HG02938 (cell line): ENCODE measurements at regions not wholly inside any gene's neighbourhood (a gene's known extent, or its start where the extent isn't known, plus 50 kb on each side); places are given as distances from the start of the nearest gene placed in this dataset.

Source experiments
- ATAC-seq: cut with Tn5 transposase; IDR thresholded peaks from one replicate; pipeline ENCODE4 v1.9.1; 2021; ENCODE audit warnings: mild to moderate bottlenecking, moderate library complexity; ENCODE audit not compliant: unreplicated experiment

DNA sequence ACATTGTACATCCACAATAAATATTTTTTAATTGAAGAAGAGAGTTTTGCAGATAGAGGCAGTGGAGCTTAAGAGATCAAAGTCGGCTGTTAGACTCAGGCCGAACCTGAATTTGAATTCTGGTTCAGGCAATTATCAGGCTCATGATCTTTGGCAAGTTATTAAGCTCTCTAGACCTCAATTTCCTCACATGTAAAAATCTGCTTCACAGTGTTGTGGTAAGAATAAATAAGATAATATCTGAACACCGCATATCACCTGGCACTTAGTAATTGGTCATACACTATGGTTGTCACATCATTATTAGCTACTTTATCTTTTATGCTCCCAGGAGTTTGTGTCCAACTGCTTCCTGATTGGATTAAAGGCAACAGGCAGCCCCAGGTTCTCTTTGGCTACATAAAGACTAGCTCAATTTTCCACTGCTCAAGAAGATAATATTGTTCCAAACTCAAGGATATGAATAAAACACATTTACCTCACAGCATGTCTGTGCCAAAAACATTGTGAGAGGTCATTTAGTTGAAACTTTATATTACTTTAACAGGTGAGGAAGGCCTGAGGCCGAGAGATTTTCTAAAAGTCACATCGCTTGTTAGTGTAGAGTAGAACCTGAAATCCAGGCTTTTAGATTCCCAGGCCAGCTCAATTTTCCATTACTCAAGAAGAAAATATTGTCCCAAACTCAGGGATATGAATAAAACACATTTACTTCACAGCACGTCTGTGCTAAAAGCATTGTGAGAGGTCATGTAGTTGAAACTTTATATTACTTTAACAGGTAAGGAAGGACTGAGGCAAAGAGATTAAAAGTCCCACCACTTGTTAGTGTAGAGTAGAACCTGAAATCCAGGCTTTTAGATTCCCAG is 289.2 kb upstream of the PTGER4 start:
- no peak for ATAC-seq

DNA sequence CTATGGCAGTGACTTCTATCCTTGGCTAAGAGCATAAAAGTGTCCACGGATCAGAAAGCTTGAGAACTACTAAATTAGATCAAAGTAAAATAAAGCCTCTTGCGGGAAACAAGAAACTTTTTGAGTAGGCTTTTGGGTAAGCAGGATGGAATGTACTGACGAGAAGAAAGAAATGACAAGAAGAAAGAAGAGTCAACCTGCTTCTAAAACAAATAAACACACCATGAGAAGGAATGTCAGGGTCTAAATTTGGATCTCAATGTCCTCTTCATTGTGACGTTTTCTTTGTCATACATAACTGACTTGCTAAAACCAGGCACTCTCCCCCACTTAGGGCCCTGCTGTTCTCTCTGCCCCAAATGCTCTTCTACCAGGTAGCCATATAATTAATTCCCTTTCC is 290.1 kb upstream of the PTGER4 start:
- no peak for ATAC-seq

DNA sequence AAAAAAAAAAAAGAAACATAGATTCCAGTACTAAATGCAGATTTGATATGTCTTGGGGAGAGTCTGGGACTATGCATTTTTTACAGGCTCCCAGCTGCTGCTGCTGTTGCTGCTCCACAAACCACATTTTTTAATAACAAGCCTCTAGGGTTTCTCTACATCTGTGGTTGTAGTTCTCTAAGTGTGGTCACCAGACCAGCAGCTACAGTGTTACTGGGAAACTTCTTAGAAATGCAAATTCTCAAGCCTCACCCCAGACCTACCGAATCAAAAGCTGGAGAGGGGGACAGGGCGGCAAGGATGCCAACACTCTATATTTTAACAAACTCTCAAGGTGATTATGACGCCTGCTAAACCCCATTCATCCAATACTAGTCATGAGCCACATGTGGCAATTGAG is 293.4 kb upstream of the PTGER4 start:
- ATAC-seq: peak; percentile 87

DNA sequence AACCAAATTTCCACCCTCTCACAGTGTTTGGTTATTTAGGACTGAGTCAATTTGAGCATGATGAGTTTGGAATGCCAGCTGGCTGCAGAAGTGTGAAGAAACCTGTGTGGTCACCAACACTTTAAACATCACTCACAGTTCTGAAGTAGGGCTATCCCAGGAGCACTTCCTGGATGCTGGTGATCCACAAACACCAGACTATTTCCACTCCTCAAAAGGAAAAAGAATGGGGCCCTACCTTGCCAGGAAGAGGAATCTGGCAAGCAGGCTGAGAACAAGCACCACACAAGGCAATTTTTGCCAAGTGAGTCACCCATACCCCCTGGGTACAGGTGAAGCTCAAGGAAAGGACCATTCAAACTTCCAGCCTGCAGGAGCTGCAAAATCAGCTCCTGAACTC is 294.2 kb upstream of the PTGER4 start:
- ATAC-seq: no peak

DNA sequence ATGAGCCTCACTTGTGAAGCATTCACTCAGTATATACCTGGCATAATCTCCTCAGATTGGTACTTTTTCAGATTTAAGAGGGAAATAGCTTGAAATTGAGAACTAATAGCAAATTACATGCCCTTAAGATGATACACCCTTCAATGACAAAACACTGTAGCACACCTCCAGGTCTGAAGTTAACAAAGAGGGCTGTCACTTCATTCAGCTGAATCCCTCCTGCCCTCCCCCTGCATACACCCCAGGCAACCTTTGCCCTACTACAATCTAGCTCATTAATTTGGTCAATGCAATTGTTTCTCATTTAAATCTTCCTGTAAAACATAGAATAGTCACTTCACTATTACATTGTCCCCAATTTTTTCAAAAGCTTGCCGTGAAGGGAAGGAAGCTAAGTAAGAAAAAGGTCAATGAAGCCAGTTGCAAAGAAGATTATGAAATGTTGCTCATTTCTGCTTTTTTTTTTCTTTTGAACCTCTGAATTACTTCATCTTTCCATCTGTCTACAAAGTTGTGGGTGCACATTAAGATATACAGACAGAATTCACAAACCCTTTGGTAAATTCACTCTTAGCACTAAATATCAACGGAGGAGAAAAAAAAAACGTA is 294.8 kb upstream of the PTGER4 start:
- ATAC-seq: no peak

DNA sequence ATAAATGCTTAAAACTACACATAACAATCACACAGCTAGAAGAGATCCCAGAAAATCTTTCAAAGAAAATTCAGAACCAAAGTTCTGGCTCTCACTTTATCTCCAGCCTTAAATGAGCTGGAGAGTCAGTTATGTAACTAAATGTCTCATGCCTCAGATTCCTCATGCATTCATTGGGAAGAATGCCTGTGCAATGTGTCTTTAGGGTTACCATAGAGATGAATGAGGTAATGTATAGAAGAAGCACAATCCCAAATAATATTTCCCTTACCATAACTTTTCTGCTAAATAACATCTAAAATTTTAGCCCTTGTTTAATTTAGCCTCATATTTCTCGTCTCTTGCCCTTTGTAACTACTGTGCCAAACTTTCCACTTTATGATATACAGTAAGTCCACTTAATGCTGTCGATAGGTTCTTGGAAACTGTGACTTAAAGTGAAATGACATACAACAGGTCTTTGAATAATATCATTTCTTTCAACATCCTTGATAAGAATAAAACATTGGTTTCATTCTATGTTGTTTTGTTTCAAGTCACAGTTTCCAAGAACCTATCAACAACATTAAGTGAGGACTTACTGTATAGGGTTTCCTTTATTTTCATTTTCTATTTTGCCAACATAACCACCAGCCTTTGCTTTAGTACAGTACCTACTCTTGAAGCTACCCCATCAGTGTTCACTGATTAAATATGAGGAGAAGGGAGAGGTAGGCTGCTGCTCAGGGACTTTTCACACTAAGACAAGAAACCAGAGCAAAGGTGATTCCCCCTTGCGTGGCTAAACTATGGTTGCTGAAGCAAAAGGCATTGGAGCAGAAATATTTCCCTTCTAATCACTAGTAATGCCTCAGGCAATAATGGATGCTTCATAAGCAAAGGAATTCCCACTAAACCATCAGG is 295.7 kb upstream of the PTGER4 start:
- ATAC-seq: peak; percentile 30

DNA sequence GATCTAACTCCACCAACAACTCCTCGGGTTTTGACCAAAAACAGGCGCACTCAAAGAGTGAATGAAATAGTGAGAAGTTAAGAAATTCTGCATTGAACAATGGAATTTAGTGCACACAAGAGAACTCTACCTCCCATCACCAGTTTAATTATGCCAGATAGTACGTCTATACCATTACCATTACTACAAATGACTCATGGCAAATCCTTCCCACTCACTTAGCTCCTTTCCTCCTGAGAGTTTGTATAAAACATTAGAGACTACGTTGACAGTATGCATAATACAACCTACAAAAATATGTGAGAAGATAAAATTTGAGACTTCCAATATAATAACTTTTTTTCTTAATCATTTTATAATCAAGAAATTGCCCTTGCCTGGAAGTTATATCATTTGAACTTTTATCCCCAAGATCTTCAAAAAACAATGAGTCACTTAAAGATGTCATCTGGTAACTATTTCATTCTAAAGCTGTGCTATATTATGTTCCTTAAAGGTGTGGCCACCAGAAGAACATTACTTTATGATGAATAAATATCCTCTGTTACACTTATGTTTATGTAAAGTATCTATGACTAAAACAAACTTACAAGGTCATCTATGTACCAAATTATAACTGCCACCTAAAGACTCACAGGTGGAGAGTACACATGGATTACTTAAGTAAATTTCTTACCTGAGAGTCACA is 297.9 kb upstream of the PTGER4 start:
- no peak for ATAC-seq

DNA sequence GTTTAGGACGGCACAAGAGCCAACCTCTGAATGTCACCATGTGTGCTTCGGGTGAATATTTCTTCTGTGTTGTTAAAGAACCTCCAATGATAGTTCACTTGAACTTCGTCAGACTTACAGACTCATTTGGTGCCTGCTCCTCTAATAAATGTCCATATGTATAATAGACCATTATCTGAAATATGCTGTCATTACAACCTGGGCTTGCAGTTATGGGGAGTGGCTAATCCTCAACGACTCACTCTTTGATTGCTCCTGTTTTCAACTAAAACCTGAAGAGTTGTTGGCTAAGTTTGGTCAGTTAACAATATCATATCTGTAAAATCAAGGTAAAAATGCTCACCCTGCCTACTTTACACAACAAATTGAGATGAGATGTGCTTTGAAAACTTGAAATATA is 298.7 kb upstream of the PTGER4 start:
- ATAC-seq: no peak

DNA sequence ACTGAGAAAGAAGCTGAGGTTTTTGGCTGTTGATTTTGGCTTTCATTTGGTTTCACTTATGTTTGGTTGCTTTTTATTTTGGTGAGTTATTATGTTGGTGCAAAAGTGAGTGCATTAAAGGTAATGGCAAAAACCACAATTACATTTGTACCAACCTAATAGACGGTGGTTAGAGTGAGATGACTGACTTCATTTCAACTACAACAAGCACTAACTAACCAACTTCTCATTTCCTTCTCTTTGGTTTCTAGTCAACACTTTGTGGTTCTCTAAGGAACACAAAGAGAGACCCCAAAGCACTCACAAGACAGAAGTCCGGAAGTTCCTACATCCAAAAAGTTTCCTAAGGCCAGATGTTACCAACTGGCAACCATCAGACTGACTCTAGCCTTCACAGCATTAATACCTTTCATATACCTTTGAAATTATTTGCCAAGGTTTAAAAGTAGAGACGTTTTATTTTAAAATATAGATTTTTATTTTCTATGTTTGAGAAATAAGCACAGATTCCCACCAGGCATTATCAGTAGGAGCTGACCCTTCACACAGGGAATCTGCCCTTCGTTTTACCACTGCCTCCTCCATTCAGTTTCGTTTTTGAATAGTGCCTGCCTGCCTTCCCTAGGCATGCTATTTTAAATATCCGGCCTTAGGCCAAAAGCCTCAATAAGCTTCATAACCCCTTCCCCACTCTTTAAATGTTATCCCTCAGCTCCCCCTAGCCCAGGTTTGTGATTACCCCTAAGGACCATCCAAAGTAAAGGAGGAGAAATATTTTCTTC is 301.1 kb upstream of the PTGER4 start:
- ATAC-seq: peak; percentile 88

DNA sequence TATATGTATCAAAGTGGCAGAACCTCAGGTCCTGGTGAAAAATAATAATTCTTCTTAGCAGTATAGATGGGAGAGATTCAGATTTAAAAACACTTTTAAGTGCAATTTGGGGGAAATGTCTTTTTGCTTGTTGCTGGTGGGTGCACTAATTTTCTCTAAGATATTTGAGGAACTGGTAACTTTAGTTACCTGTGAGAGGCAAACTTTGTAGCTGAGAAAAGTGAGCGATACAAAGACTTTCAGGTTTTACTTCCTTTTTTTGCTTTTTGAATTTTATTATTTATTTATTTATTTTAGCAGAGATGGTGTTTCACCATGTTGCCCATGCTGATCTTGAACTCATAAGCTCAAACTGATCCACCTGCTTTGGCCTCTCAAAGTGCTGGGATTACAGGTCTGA is 303.1 kb upstream of the PTGER4 start:
- ATAC-seq: peak; percentile 57

DNA sequence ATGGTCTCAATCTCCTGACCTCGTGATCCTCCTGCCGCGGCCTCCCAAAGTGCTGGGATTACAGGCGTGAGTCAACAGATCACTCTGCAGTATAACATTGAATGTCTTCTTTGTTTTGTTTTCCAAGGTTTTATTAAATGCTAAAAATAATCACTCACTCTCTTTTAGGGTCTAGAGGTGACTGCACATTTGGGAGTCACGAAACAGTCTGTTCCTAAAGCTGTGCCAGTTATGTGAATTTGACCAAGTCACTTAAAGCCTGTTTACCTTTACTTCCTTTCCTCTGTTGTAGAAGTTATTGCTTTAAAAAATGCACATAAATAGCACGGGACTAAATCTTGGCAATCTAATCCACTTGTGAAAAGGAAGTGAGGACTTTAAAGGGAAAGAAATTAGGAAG is 304.9 kb upstream of the PTGER4 start:
- no peak for ATAC-seq

DNA sequence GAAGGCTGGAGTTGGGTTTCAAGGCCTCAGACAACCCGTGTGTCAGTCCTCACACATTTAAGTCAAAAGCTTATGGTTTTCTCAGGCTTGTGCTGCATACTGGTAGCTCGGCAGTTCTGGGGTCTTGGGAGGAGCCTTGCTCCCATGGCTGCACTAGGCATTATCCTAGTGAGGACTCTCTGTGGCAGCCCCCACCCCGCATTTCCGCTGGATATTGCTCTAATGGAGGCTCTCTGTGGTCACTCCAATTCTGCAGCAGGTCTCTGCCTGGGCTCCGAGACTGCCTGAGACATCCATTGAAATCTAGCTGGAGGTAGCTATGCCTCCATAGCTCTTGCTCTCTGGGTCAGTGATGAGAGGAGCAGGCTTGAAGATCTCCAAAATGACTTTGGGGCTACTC is 311.5 kb upstream of the PTGER4 start:
- ATAC-seq: no peak

DNA sequence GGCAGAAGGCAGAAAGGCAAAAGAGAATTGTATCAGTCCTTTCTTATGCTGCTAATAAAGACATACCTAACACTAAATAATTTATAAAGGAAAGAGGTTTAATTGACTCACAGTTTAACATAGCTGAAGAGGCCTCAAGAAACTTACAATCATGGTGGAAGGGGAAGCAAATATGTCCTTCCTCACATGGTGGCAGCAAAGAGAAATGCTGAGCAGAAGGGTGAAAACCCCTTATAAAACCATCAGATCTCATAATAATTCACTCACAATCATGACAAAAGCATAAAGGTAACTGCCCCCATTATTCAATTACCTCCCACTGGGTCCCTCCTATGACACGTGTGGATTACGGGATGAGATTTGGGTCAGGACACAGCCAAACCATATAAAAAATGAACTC is 312.5 kb upstream of the PTGER4 start:
- ATAC-seq: no peak

DNA sequence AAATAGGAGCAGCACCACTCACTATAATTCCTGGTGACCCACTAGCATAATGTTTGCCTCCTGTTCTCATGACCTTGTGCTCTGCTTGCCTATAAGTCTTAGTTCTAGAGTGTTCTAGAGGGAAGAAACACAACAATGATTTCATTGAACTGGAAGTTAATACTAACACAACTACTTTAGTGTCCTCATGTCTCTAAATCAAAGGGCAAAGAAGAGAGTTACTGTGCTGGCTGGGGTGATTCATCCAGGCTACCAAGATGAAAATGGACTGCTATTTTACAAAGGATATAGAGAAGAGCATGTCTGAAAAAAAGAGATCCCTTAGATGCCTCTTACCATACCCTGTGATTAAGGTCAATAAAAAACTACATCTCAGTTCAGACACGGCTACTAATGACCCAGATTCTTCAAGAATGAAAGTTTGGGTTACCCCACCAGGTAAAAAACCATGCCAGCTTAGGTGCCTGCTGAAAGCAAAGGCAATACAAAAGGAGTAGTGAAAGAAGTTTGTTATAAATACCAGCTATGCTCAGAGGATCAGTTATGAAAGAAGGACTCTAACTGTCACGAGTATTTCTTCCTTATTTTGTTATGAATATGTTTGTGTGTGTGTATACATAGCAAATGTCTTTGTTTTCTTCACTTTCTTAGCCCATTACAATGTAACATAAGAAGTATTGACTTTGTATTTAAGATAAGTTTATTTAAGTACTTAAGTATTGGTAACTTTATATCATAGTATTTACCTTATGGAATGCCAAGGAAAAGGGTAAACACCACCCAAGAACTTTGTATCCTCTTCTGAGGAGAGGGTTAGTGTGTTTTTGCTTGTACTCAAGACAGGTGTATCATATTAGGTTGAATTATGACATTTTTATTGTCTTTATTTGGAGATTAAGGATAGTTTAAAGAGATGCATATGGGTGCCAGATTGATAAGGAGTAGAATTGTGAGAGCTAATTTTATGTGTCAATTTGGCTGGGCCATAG is 314.1 kb upstream of the PTGER4 start:
- ATAC-seq: peak; percentile 78

DNA sequence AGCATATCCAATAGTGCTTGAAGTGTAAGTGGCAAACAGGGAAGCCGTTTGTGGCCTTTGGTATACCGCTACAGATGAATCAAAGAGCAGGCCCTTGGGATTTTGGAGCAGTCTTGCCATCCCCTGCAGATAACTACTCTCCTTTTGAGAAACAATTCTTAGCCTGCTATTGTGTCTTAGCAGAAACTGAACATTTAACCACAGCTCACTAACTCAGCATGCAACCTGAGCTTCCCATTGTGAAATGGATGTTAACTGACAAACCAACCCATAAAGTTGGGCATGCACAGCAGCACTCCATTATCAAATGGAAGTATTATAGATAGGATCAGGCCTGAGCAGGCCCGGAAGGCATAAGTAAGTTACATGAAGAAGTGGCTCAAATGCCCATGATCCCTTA is 315.3 kb upstream of the PTGER4 start:
- no peak for ATAC-seq

DNA sequence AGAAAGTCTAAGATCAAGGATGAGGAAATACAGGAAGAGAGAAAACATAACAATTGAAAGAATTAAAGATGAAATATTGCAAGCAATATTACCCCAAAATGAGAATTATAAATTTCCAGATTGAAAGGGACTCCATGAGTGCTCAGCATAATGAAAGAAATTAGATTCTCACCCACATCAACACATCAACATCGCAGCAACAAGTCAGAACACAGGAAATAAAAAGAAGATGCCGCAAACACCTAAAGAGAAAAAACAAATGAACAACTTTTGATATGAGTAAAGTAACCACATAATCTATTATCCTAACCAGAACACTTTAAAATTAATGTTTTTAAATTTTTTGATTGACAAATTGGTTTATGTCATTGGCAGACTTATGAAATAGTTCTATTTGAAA is 318.3 kb upstream of the PTGER4 start:
- ATAC-seq: no peak

DNA sequence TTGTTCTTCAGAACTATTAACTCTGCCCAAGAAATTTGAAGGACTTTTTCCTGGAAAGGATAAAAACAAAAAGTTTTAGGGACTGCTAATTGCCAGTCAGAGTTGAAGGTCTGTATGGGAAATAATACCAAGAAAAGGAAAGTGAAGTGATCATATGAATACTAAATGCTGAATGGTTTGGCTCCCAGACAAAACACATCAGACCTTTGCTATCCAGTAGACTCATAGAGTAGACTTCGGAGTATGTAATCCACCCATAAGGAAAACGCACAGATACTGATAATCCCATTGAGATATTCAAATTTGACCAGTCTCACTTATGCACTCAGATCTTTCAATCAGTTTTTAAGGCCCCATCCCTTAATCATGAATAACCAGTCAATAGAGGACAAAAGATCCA is 319.0 kb upstream of the PTGER4 start:
- no peak for ATAC-seq

DNA sequence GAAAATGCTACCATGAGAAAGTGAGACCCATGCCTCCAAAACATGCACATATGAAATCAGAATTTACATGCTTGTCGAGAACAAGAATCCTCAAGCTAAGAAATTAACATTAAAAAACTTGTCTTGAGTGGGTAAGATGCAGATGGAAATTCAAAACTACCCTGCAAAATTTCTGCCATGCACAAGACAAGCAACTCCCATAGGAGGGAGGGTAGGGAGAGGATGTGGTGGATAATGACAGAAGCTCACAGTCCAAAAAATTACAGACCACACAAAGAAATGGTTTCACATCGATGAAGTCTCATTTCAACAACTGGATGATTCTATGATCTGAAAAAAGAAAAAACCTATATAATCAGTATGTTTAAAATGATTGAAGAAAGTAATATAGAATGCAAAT is 319.9 kb upstream of the PTGER4 start:
- ATAC-seq: no peak

DNA sequence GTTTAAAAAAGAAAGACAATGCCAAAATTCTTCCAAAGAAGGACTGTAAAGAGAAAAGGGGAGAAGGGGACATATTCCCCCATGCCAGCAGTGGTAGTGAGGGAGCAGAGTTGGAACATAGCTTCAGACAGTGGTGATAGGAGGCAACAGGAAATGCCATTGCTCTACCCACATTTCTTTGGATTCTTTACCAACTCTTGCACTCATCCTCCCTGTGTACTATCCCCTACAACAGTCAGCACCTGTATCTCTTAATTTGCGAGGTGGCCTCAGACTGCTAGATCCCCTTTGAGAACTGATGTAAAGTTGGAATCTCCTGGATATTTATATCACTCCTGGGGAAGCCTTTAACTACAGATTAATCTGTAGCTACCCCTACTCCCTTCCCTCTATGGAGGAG is 320.6 kb upstream of the PTGER4 start:
- ATAC-seq: no peak
